Stomach (tissue), 8 donors: ENCODE measurements at regions not wholly inside any gene's neighbourhood (a gene's known extent, or its start where the extent isn't known, plus 50 kb on each side); places are given as distances from the start of the nearest gene placed in this dataset.

Source experiments
- DNase-seq, 2 donors: peaks; one replicate each; pipeline versions ENCODE4 v3.0.0 to v3.0.0-alpha.2; 2013 to 2019
- H3K27ac ChIP-seq, 5 donors: fragments of 200-600 bp in 4 of 5; sonication (generic) in 4 of 5; one replicate each; pipeline ENCODE4 v1.5.1; 2013 to 2019; ENCODE audit warnings: mild to moderate bottlenecking in 1 of 5, moderate library complexity in 1 of 5
- H3K27me3 ChIP-seq, 3 donors: fragments of 200-600 bp; sonication (generic); one replicate each; pipeline ENCODE4 v1.5.1; 2017 to 2019; ENCODE audit warnings: mixed run types in 1 of 3
- H3K36me3 ChIP-seq, 4 donors: fragments of 200-600 bp; sonication (generic); 1 replicate in 3 of 4; 2 replicates in 1 of 4; pipeline ENCODE4 v1.5.1; 2016 to 2019
- H3K4me1 ChIP-seq, 4 donors: fragments of 200-600 bp; sonication (generic); one replicate each; pipeline ENCODE4 v1.5.1; 2016 to 2019
- H3K4me3 ChIP-seq, 4 donors: fragments of 200-600 bp; sonication (generic) in 3 of 4; one replicate each; pipeline ENCODE4 v1.5.1; 2016 to 2019; ENCODE audit warnings: mild to moderate bottlenecking in 1 of 4
- H3K9me3 ChIP-seq, 4 donors: fragments of 200-600 bp; sonication (generic); one replicate each; pipeline ENCODE4 v1.5.1; 2016 to 2019
- EP300 ChIP-seq: sonication (generic); formaldehyde crosslinking; IDR thresholded peaks from one replicate; pipeline ENCODE4 v1.6.1; 2017; ENCODE audit warnings: antibody characterized with exemption
- POLR2A ChIP-seq, 4 donors: fragments of 450-650 bp; IDR thresholded peaks; one replicate each; pipeline ENCODE4 v1.6.1; 2016; ENCODE audit warnings: antibody characterized with exemption in 4 of 4, control low read depth in 2 of 4, mild to moderate bottlenecking in 1 of 4, moderate library complexity in 1 of 4
- POLR2AphosphoS5 ChIP-seq, 3 donors: sonication (generic); formaldehyde crosslinking; IDR thresholded peaks; one replicate each; pipeline ENCODE4 v1.6.1; 2016; ENCODE audit warnings: antibody characterized with exemption in 3 of 3
- WGBS, 5 donors: extraction: QIAGEN DNeasy Blood & Tissue Kit in 3 of 5; methylation state at CpG; one replicate each; pipeline versions ENCODE4 v1.1.5 to v1.1.7; 2013 to 2018; 5-methylcytosine and 5-hydroxymethylcytosine counted together
- intact Hi-C: fragments of 100-400 bp; cut with DNase I; formaldehyde crosslinking; loops from one replicate; pipeline ENCODE4 v1.15.1; 2023; ENCODE audit warnings: low total_unique reads
- TF ChIP-seq, protein P1 (sequence below), 7 experiments: fragments of 450-650 bp in 4 of 7; fragments of 200-600 bp in 3 of 7; sonication (generic) in 3 of 7; IDR thresholded peaks; one replicate each; pipeline ENCODE4 v1.5.1; 2016 to 2019; ENCODE audit warnings: antibody characterized with exemption in 7 of 7, control low read depth in 2 of 7, mild to moderate bottlenecking in 1 of 7
- donor health status: healthy with polysubstance abuse.
- donor health status: Bipolar disorder and iron deficiency.
- donor health status: healthy.

- Histone ChIP-seq H3K36me3 (no peaks in the 10 kb centered on the region), H3K27ac (no peak overlapping the region), H3K4me1 (no peaks in the 10 kb centered on the region), H3K27me3 (no peaks in the 10 kb centered on the region), H3K4me3 (no peak overlapping the region), H3K9me3 (no peaks in the 10 kb centered on the region)
- intact Hi-C loops: no loop called here
- TF ChIP-seq, protein P1, sequence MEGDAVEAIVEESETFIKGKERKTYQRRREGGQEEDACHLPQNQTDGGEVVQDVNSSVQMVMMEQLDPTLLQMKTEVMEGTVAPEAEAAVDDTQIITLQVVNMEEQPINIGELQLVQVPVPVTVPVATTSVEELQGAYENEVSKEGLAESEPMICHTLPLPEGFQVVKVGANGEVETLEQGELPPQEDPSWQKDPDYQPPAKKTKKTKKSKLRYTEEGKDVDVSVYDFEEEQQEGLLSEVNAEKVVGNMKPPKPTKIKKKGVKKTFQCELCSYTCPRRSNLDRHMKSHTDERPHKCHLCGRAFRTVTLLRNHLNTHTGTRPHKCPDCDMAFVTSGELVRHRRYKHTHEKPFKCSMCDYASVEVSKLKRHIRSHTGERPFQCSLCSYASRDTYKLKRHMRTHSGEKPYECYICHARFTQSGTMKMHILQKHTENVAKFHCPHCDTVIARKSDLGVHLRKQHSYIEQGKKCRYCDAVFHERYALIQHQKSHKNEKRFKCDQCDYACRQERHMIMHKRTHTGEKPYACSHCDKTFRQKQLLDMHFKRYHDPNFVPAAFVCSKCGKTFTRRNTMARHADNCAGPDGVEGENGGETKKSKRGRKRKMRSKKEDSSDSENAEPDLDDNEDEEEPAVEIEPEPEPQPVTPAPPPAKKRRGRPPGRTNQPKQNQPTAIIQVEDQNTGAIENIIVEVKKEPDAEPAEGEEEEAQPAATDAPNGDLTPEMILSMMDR (IDR thresholded peaks at IDR 0.05): no peak
- TF ChIP-seq EP300: no peak
- DNase-seq: peak in 1 of 2 donors; percentile 9
- 58 to 65% (median 61%) methylated on average over 6 of the region's 6 CpGs for whole genome bisulfite sequencing, 5 donors
These were observed 433.8 kb downstream of the NAF1 start for GRCh38 chr4:162732876-162733275.

DNA sequence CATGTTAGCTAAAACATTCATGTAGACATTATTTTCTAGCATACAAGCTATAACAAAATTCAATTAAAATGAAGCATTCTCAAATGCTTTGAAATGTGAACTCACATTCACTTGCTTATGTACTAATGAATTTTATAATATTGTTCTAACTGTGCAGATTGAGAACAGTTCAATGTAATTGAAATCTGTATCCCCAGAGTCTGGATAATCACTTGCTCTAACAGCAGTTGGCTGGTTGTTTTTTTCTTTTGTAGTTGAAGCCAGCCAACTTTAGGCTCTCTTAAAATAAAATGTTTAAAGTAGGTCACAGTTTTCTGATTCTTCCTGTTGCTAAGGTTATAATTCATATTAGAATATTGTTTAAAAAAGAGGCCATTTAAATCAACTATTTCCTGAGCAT lies 438.9 kb downstream of the NAF1 start:
- H3K4me1 ChIP-seq: no peaks in the 10 kb centered on the region
- H3K36me3 ChIP-seq: no peaks in the 10 kb centered on the region
- TF ChIP-seq, protein P1 (IDR thresholded peaks at IDR 0.05): no peak
- TF ChIP-seq EP300 (no peak), POLR2AphosphoS5 (IDR thresholded peaks at IDR 0.05) (no peak), POLR2A (IDR thresholded peaks at IDR 0.05) (no peak)
- no peaks in the 10 kb centered on the region for H3K9me3 ChIP-seq
- intact Hi-C loops: no loop called here
- no peak for DNase-seq
- H3K27me3 ChIP-seq: no peaks in the 10 kb centered on the region
- no peak overlapping the region for H3K27ac ChIP-seq
- H3K4me3 ChIP-seq: no peak overlapping the region

DNA sequence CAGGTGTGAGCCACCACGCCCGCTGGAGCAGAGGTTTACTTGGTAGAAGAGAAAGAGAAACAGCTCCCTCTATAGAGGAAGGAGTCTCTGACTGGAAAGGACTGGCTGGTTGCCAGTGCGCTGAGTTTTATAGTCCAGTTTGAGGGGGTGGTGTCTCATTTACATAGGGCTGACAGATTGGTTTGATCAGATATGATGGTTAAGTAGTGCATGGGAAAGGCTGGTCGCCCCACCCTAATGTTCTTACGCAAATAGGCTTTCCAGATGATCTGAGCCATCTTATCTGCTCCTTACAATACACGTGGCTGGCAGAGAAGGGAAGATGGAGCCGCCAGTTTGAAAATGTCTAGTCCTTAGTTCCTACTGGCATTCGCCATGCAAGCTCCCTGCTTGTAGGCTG lies 439.5 kb downstream of the NAF1 start:
- no peak overlapping the region for H3K27ac ChIP-seq
- H3K9me3 ChIP-seq: no peaks in the 10 kb centered on the region
- no peaks in the 10 kb centered on the region for H3K27me3 ChIP-seq
- no peaks in the 10 kb centered on the region for H3K4me1 ChIP-seq
- intact Hi-C loops: no loop called here
- WGBS, 5 donors: 81 to 84% (median 83%) methylated on average over 8 of the region's 8 CpGs
- no peak overlapping the region for H3K4me3 ChIP-seq
- H3K36me3 ChIP-seq: no peaks in the 10 kb centered on the region
- peak in 1 of 2 donors; percentile 26 for DNase-seq
- TF ChIP-seq POLR2A (IDR thresholded peaks at IDR 0.05) (no peak), POLR2AphosphoS5 (IDR thresholded peaks at IDR 0.05) (no peak), EP300 (no peak)
- TF ChIP-seq, protein P1 (IDR thresholded peaks at IDR 0.05): no peak

GRCh38 chr4:162715401-162715800 lies 451.3 kb downstream of the NAF1 start:
- no peak for DNase-seq
- intact Hi-C loops: no loop called here
- Histone ChIP-seq H3K27me3 (no peaks in the 10 kb centered on the region), H3K9me3 (no peaks in the 10 kb centered on the region), H3K4me3 (no peak overlapping the region), H3K4me1 (no peaks in the 10 kb centered on the region), H3K27ac (no peak overlapping the region), H3K36me3 (no peaks in the 10 kb centered on the region)
- TF ChIP-seq EP300 (no peak), POLR2A (IDR thresholded peaks at IDR 0.05) (no peak), POLR2AphosphoS5 (IDR thresholded peaks at IDR 0.05) (no peak)
- TF ChIP-seq, protein P1 (IDR thresholded peaks at IDR 0.05): no peak
- WGBS, 5 donors: 59 to 75% (median 68%) methylated on average over 3 of the region's 3 CpGs

- no peaks in the 10 kb centered on the region for H3K4me1 ChIP-seq
- peaks cover 0 to 4% (median 0%) of the 10 kb centered on the region in 4 donors for H3K9me3 ChIP-seq
- no peak overlapping the region for H3K27ac ChIP-seq
- no peaks in the 10 kb centered on the region for H3K36me3 ChIP-seq
- DNase-seq: no peak
- no peak overlapping the region for H3K4me3 ChIP-seq
- TF ChIP-seq EP300 (no peak), POLR2AphosphoS5 (IDR thresholded peaks at IDR 0.05) (no peak), POLR2A (IDR thresholded peaks at IDR 0.05) (no peak)
- TF ChIP-seq, protein P1 (IDR thresholded peaks at IDR 0.05): no peak
- no peaks in the 10 kb centered on the region for H3K27me3 ChIP-seq
- intact Hi-C loops: no loop called here
These were observed 458.7 kb downstream of the NAF1 start for GRCh38 chr4:162707962-162708361.
